Thyroid gland (tissue), 4 donors: ENCODE measurements at regions not wholly inside any gene's neighbourhood (a gene's known extent, or its start where the extent isn't known, plus 50 kb on each side); places are given as distances from the start of the nearest gene placed in this dataset.

ENCODE experiments used
- CTCF ChIP-seq, 6 experiments: fragments of 200-600 bp in 3 of 6; fragments of 450-650 bp in 3 of 6; sonication (generic) in 3 of 6; IDR thresholded peaks; one replicate each; pipeline ENCODE4 v1.5.1; 2016 to 2019; ENCODE audit warnings: antibody characterized with exemption in 6 of 6, mild to moderate bottlenecking in 2 of 6, inconsistent platforms in 1 of 6, moderate library complexity in 1 of 6
- POLR2A ChIP-seq, 2 donors: fragments of 450-650 bp; IDR thresholded peaks; one replicate each; pipeline ENCODE4 v1.6.1; 2017; ENCODE audit warnings: antibody characterized with exemption in 2 of 2, mild to moderate bottlenecking in 2 of 2, moderate library complexity in 1 of 2

- TF ChIP-seq CTCF (IDR thresholded peaks at IDR 0.05) = no peak
- no peak for TF ChIP-seq POLR2A (IDR thresholded peaks at IDR 0.05)
Observed at GRCh38 chr2:6140509-6140908, 448.3 kb downstream of the SOX11 start.
